LNCAP (cell line): ENCODE measurements at regions not wholly inside any gene's neighbourhood (a gene's known extent, or its start where the extent isn't known, plus 50 kb on each side); places are given as distances from the start of the nearest gene placed in this dataset.

Experiments
- TF ChIP-seq, protein P1 (sequence below): fragments of 450-650 bp; IDR thresholded peaks from 2 replicates; pipeline ENCODE4 v1.5.1; 2017; ENCODE audit warnings: mild to moderate bottlenecking

DNA sequence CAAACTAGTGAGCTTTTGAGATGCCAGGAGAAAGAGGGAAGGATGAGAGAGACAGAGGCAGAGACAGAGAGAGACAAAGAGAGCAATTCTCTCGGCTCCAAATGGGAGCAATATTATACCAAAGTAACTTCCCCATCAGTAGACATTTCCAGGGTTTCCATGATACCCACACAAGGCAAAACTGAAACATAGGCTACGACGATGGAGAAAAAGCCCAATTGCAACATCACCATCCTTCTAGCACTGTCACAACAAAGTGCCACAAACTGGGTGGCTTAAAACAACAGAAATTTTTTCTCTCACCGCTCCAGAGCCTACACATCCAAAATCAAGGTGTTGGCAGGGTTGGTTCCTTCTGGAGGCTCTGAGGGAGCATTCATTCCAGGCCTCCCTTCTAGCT is 81.4 kb downstream of the KCTD12 start:
- TF ChIP-seq, protein P1, sequence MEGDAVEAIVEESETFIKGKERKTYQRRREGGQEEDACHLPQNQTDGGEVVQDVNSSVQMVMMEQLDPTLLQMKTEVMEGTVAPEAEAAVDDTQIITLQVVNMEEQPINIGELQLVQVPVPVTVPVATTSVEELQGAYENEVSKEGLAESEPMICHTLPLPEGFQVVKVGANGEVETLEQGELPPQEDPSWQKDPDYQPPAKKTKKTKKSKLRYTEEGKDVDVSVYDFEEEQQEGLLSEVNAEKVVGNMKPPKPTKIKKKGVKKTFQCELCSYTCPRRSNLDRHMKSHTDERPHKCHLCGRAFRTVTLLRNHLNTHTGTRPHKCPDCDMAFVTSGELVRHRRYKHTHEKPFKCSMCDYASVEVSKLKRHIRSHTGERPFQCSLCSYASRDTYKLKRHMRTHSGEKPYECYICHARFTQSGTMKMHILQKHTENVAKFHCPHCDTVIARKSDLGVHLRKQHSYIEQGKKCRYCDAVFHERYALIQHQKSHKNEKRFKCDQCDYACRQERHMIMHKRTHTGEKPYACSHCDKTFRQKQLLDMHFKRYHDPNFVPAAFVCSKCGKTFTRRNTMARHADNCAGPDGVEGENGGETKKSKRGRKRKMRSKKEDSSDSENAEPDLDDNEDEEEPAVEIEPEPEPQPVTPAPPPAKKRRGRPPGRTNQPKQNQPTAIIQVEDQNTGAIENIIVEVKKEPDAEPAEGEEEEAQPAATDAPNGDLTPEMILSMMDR, result no peak

DNA sequence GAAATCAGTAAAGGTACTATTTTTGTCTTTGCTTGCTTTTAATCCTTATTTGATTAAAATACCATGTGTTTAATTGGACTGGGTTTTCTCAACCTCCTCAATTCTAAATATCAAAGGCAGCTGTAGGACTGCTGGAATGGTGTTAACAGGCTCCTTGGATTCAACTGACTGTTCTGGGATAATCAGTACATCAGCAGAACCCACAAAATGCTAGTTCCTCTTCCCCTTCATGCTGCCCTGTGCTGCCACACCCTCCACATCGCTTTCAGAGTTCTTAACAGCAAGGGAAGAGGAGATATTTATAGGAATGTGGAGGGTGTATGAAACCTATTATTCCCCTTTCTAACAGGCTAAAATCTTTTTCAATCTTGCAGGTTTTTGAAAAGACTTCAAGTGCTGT is 82.4 kb downstream of the KCTD12 start:
- TF ChIP-seq, protein P1, result no peak

DNA sequence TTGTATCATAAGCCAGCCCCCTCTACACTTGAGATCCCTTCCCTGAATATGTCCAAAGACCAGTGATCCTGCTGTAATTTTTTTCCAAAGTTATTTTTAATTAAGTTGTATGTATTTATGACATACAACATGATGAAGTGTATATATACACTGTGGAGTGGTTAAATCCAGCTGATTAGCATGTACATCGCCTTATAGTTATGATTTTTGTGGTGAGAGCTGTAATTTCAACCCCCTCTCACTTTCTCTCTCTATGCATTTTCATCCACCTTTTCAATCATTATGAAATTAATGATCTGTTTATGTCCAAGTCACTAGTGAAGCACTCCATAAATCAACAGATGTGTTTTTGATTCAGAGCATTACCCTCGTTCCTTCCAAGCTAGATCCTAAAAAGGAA is 85.3 kb downstream of the KCTD12 start:
- TF ChIP-seq, protein P1, result no peak

DNA sequence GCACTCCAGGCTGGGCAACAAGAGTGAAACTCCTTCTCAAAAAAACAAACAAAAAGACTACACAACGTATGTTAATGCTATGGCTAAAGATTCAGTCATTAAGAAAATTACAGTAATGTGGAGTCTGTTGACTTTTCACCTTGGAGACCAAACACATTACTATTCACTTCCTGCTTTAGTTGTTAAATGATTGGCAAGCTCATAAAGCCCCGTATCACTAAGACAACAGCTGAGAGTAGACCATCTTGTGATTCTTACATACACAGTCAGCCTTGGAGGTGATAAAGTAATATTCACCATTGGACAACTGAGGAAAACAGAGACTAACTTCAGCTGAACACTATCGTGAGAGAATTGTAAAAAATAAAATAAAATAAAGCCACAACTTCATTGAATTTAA is 86.5 kb downstream of the KCTD12 start:
- TF ChIP-seq, protein P1, result no peak

DNA sequence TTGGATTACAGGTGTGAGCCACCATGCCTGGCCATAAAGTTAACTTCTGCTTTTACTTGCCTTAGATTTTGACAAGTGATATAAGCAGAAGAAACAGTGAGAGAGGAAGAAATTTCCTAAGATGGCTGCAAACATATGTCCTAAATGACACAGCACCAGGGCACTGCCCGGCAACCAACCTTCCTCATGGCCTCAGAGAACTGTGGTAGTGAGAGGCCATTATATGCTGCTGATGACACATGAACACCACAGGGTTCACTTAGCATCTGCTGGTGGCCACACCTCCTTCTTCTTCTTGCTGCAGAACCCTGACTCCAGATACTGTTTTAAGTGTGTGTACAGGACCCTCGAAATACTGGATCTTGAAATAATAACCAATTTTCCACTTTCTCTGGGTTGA is 88.2 kb downstream of the KCTD12 start:
- TF ChIP-seq, protein P1, result no peak

DNA sequence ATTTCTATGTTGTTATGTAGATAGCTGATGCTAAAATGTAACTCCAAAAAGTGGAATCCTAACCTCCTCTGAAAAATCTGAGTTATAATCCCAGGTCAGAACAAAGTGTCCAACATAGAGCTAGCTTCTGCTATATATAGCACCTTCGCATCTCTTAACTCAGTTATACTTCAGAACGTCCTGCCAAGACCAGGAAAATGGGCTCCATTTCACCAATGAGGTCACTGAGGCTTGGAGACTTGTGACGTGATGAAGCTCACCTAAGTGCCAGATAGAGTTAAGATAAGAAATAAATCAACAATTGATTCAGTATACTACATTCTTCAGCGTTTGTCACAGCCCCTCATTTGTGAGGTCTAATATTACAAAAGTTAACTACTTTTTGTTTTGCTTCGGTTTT is 88.8 kb downstream of the KCTD12 start:
- TF ChIP-seq, protein P1, result no peak

DNA sequence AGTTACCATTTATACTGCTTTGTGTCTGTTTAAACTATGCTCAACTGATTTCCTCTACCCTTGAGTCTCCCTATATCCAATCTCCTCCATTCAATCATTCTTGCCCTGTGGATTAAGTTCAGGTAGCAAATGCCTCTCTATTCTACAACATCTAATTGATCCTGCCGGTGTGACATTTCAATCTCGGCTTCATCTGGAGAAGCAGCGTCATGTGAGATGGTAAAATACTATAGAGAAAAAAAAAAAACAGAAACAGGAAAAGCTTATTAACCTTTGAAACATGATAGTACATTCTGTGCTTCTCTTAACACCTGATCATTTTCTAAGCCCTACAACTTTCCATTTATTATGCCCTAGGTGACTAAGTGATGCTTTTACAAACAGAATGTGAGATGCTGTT is 89.4 kb downstream of the KCTD12 start:
- TF ChIP-seq, protein P1, result no peak
